HG03139 (cell line): ENCODE measurements at regions not wholly inside any gene's neighbourhood (a gene's known extent, or its start where the extent isn't known, plus 50 kb on each side); places are given as distances from the start of the nearest gene placed in this dataset.

Experiments used
- ATAC-seq: cut with Tn5 transposase; IDR thresholded peaks from one replicate; pipeline ENCODE4 v1.9.1; 2021; ENCODE audit not compliant: unreplicated experiment

- ATAC-seq = no peak
Observed at GRCh38 chr3:182244222-182244971, 532.7 kb downstream of the SOX2 start.

DNA sequence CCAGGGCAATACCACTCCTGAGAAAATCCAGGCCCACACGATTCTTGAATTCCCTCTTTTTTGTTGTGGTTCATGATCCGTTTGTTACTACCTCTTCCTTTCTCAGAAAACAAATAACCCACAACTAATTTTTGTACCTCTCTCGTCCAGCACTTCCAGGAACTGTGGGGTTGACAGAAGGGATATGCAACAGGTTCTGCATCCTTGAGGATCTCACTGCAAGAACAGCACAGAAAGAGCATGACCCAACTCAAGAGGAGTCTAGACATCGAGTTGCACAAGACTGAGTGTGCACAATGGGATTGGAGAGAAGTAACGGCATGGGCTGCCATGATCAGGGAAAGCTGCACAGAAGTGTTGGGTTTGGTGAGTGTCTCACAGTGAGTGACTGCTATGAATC lies 533.3 kb downstream of the SOX2 start:
- ATAC-seq = no peak

- ATAC-seq = no peak
Observed at GRCh38 chr3:182246870-182247269, 535.1 kb downstream of the SOX2 start.

DNA sequence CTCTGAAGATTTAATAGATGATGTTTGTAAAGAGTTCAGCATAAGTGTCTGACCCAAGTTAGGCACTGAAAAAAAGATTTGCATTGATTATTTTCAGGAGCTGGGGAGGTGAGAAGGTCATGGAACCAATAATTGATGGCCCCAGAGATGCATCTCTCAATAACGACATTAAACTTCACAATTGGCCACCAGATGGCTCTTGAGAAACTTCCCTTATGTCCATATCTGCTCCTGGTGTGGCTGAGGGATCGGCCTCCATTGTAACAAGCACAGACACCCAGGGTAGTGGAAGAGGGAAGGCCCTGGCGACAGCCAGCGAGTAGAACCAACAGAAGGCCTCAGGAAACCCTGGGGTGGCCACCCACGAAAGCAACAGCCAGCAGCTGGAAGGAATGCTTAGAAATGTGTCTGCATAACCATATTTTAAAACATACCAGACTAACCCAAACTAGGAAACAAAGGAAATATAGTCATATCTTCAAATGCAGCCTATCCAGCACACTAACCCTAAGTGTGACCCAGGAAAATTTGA lies 536.7 kb downstream of the SOX2 start:
- no peak for ATAC-seq

- ATAC-seq = no peak
Observed at GRCh38 chr3:182252802-182253201, 540.5 kb upstream of the ATP11B start.

- ATAC-seq = no peak
Observed at GRCh38 chr3:182255158-182255557, 538.1 kb upstream of the ATP11B start.

- no peak for ATAC-seq
Observed at GRCh38 chr3:182257361-182257760, 535.9 kb upstream of the ATP11B start.

GRCh38 chr3:182258538-182259177 lies 534.6 kb upstream of the ATP11B start:
- no peak for ATAC-seq

DNA sequence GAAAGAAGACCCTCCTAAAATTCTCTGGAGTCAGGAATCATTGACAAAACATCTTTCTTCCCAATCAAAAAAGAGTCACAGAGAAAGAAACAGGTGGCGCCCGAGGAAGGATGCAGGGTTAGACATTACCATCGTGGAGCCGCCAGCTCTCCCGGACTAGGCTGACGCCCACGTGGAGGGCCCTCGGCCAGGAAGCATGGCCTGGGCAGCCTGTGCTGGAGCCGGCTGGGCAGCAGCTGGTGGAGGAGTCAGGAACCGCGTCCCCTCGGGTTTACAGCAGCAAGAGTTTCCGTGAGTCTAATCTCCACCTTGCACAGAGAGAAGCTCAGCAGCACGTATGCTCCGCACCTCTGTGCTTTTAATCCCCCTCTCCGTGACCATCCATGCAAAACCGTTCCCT lies 533.7 kb upstream of the ATP11B start:
- no peak for ATAC-seq

DNA sequence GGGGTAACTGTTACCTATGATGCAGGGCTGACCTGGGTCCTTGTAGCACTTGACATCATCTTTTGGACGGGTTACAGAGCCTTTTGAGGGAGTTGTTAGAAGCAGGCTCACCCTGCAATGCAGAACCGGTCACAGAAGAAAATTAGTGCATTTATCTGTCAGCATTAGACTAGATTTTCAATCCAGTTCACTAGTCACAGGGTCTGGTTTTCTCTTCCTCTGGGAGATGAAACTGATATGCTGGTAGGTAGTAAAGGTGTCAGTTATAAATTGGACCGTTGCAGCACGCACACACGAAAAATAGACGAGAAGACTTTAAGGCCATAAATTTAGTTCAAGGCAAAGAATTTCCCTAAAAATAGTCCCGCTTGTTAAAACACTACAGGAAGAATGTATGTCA lies 532.3 kb upstream of the ATP11B start:
- no peak for ATAC-seq

- ATAC-seq = no peak
Observed at GRCh38 chr3:182268711-182269110, 524.6 kb upstream of the ATP11B start.

DNA sequence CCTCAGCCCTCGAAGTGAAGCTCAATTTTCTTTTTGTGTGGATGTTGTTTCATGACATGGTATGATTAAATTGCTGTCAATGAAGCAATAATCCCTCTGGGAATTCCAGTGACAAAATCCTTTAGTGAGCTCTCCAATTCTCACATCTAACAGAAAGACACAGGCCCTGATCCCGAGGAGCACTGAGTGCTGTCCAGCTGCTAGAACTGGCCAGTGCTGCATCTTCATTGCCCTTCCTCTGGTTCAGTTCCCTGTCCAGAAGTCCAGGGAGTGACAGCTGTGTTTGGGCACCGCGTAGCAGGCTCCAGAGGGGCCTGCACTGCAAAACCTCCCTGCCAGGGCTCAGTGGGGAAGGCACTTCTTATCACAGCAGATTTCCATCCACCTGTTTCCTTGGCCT lies 516.8 kb upstream of the ATP11B start:
- ATAC-seq = no peak

DNA sequence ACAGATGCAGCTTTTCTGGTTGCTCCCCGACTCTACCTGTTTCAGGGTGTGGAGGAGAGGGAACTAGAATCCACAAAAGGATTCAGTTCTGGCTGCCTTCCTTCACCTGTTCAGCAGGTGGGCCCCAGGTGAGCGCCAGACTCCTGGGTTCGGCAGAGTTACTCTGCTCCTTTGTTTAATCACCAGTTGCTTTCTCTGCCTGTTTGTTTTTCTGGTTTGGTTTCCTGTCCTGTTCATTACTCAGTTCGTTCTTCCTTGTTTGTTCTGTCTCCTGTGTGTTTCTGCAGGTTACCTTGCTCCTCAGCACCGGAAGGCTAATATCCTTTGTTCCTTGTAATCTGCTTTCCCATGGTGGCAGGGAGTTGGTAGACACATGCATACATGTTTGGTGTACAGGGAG lies 508.5 kb upstream of the ATP11B start:
- no peak for ATAC-seq

DNA sequence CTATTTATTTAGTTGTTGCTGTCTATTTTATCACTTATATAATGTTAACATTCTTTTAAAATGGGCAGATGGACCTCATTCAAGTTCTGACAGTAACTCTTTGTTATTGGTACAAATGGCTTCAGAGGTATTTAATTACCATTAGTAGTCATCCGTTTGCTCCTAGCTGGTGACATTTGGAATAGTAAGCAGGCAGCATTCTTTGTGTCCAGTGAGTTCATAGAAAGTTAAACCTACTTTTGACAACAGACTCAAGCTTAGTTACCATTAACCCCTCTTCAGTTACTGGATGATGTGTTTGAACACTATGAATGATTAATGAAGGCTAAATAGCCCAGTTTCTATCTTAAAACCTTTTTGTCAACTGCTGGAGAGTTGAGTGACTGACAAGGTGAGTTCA lies 500.7 kb upstream of the ATP11B start:
- no peak for ATAC-seq

DNA sequence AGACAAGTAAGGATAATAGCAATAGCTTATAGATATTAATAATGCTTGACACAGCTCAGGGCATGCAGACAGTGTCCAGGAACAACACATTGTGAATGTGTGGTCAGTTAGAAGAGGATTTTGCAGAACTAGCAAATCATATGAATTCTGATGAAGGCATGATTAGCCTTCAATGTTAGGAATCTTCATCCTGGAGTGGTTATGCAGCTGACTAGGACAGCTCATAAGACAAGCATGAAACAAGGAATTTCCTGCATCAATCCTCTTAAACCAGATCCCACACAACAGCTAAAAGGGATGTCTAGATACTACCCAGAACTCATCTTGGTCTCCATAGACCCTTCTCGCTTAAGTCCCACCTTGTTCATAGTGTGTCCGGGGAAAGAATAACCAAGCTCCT lies 499.0 kb upstream of the ATP11B start:
- ATAC-seq = no peak

GRCh38 chr3:182294696-182295095 lies 498.6 kb upstream of the ATP11B start:
- ATAC-seq = no peak

- ATAC-seq = no peak
Observed at GRCh38 chr3:182300266-182300665, 493.0 kb upstream of the ATP11B start.

GRCh38 chr3:182303169-182303568 lies 490.1 kb upstream of the ATP11B start:
- no peak for ATAC-seq

DNA sequence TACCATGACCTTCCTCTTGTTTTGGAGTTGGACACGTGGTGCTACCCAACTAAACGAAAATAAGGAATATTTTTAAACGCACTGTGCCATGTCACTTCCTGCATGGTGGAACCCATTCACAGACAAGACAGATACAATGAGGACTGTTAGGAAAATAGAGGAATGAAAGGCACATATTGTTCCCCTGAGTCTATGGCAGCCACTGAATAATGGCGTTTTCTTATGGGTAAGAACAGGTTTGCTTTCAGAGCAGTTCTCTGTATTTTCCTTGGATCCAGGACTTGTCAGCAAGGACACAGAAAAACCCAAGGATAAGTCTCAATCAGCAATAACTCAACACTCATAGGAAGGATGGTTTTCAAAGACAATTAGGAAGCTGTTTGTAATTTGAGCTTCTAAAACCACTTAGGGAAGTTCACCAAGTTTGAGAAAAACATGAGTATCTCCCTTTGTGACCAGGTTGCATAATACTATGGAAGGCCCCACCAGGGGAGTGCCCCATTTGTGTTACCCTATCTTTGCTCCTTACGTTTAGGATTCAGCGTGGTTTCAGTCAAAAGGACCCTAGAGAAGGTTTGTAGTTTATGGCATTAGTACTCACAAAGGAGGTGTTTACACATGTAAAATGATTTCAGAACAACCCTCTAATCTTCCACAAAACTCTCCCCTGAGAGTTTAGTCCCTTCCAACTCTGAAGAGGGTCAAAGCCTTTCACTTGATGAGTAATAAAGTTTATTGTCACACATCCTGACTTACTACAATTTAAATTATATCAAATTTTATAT lies 487.2 kb upstream of the ATP11B start:
- no peak for ATAC-seq

GRCh38 chr3:182308328-182308727 lies 485.0 kb upstream of the ATP11B start:
- no peak for ATAC-seq

- ATAC-seq = no peak
Observed at GRCh38 chr3:182309120-182309519, 484.2 kb upstream of the ATP11B start.

GRCh38 chr3:182315313-182315712 lies 478.0 kb upstream of the ATP11B start:
- ATAC-seq = no peak
